SIG-M5 treated with dmso at 0.1 percent for 504 hours (cell line): ENCODE measurements at regions not wholly inside any gene's neighbourhood (a gene's known extent, or its start where the extent isn't known, plus 50 kb on each side); places are given as distances from the start of the nearest gene placed in this dataset.

Experiments used
- DNase-seq: peaks from one replicate; lab custom pipeline; 2025; ENCODE audit not compliant: unreplicated experiment; lab: John Stamatoyannopoulos, UW

GRCh38 chr9:10961883-10962282 is 349.1 kb upstream of the PTPRD start:
- no peak for DNase-seq

GRCh38 chr9:10983251-10983650 is 370.4 kb upstream of the PTPRD start:
- no peak for DNase-seq

- no peak for DNase-seq
Observed at GRCh38 chr9:10999646-11000045, 386.8 kb upstream of the PTPRD start.

- no peak for DNase-seq
Observed at GRCh38 chr9:11001546-11001945, 388.7 kb upstream of the PTPRD start.

- DNase-seq: no peak
Observed at GRCh38 chr9:11002705-11003104, 389.9 kb upstream of the PTPRD start.

GRCh38 chr9:11003836-11004235 is 391.0 kb upstream of the PTPRD start:
- DNase-seq: no peak

GRCh38 chr9:11011696-11012095 is 398.9 kb upstream of the PTPRD start:
- DNase-seq: no peak

GRCh38 chr9:11016081-11016480 is 403.3 kb upstream of the PTPRD start:
- DNase-seq: no peak

- no peak for DNase-seq
Observed at GRCh38 chr9:11023201-11023600, 410.4 kb upstream of the PTPRD start.

GRCh38 chr9:11025775-11026174 is 413.0 kb upstream of the PTPRD start:
- no peak for DNase-seq

GRCh38 chr9:11038366-11038765 is 425.6 kb upstream of the PTPRD start:
- no peak for DNase-seq

GRCh38 chr9:11039006-11039405 is 426.2 kb upstream of the PTPRD start:
- no peak for DNase-seq

- no peak for DNase-seq
Observed at GRCh38 chr9:11045589-11045988, 432.8 kb upstream of the PTPRD start.

GRCh38 chr9:11063263-11063662 is 450.5 kb upstream of the PTPRD start:
- DNase-seq: no peak

GRCh38 chr9:11064909-11065308 is 452.1 kb upstream of the PTPRD start:
- DNase-seq: peak; percentile 42

GRCh38 chr9:11072176-11072575 is 459.4 kb upstream of the PTPRD start:
- DNase-seq: no peak

- DNase-seq: no peak
Observed at GRCh38 chr9:11086561-11086960, 473.8 kb upstream of the PTPRD start.

- no peak for DNase-seq
Observed at GRCh38 chr9:11088821-11089374, 476.1 kb upstream of the PTPRD start.

GRCh38 chr9:11092974-11093373 is 480.2 kb upstream of the PTPRD start:
- DNase-seq: no peak

GRCh38 chr9:11097020-11097419 is 484.2 kb upstream of the PTPRD start:
- no peak for DNase-seq

GRCh38 chr9:11103525-11103924 is 490.7 kb upstream of the PTPRD start:
- DNase-seq: no peak

- no peak for DNase-seq
Observed at GRCh38 chr9:11107196-11107595, 494.4 kb upstream of the PTPRD start.

GRCh38 chr9:11128156-11128555 is 515.4 kb upstream of the PTPRD start:
- no peak for DNase-seq

- no peak for DNase-seq
Observed at GRCh38 chr9:11135851-11136250, 523.0 kb upstream of the PTPRD start.
